Neutrophil (primary cell): ENCODE measurements at regions not wholly inside any gene's neighbourhood (a gene's known extent, or its start where the extent isn't known, plus 50 kb on each side); places are given as distances from the start of the nearest gene placed in this dataset.

ENCODE experiments used
- H3K27ac ChIP-seq: fragments of 200-600 bp; sonication (generic); 2 replicates; pipeline ENCODE4 v1.5.1; 2016; ENCODE audit warnings: mild to moderate bottlenecking, moderate library complexity
- H3K27me3 ChIP-seq: fragments of 200-600 bp; sonication (generic); 2 replicates; pipeline ENCODE4 v1.6.0; 2016; ENCODE audit warnings: mild to moderate bottlenecking
- H3K36me3 ChIP-seq: fragments of 200-600 bp; sonication (generic); 2 replicates; pipeline ENCODE4 v1.5.1; 2017
- H3K4me1 ChIP-seq, 2 experiments: fragments of 200-600 bp in 1 of 2; sonication (generic) in 1 of 2; 1 replicate in 1 of 2; 2 replicates in 1 of 2; pipeline versions ENCODE4 v1.5.1 to v1.6.1; 2013 to 2016; ENCODE audit warnings: low read depth in 1 of 2, low read length in 1 of 2, mild to moderate bottlenecking in 1 of 2, moderate library complexity in 1 of 2; ENCODE audit not compliant: control insufficient read depth in 1 of 2, insufficient read depth in 1 of 2
- H3K4me3 ChIP-seq, 2 experiments: fragments of 200-600 bp in 1 of 2; sonication (generic) in 1 of 2; 1 replicate in 1 of 2; 2 replicates in 1 of 2; pipeline ENCODE4 v1.5.1; 2013 to 2016; ENCODE audit warnings: low read depth in 1 of 2, low read length in 1 of 2, mild to moderate bottlenecking in 1 of 2, moderate library complexity in 1 of 2
- H3K9me3 ChIP-seq: fragments of 200-600 bp; sonication (generic); 2 replicates; pipeline ENCODE4 v1.5.1; 2016
- CTCF ChIP-seq: fragments of 200-600 bp; sonication (generic); IDR thresholded peaks from 2 replicates; pipeline ENCODE4 v1.5.1; 2016; ENCODE audit warnings: antibody characterized with exemption

GRCh38 chr10:28354511-28354910, 51.6 kb upstream of the MPP7 start:
- Histone ChIP-seq H3K9me3 (no peaks in the 10 kb centered on the region), H3K4me1 (peaks cover 0 to 6% of the 10 kb centered on the region in 2 experiments), H3K4me3 (no peak overlapping the region), H3K27me3 (no peaks in the 10 kb centered on the region), H3K27ac (no peak overlapping the region), H3K36me3 (no peaks in the 10 kb centered on the region)
- TF ChIP-seq CTCF, result no peak

- H3K4me1 ChIP-seq, result peaks cover 5 to 13% of the 10 kb centered on the region in 2 experiments
- no peaks in the 10 kb centered on the region for H3K27me3 ChIP-seq
- H3K4me3 ChIP-seq, result no peak overlapping the region
- no peaks in the 10 kb centered on the region for H3K36me3 ChIP-seq
- TF ChIP-seq CTCF, result no peak
- H3K27ac ChIP-seq, result no peak overlapping the region
- no peaks in the 10 kb centered on the region for H3K9me3 ChIP-seq
Measured at GRCh38 chr10:28355376-28355775, 52.5 kb upstream of the MPP7 start.

GRCh38 chr10:28359334-28359733, 56.5 kb upstream of the MPP7 start:
- Histone ChIP-seq H3K27me3 (no peaks in the 10 kb centered on the region), H3K4me1 (peaks cover 7 to 15% of the 10 kb centered on the region in 2 experiments), H3K4me3 (no peak overlapping the region), H3K36me3 (no peaks in the 10 kb centered on the region), H3K27ac (no peak overlapping the region), H3K9me3 (no peaks in the 10 kb centered on the region)
- TF ChIP-seq CTCF, result no peak

- H3K4me1 ChIP-seq, result peaks cover 7 to 15% of the 10 kb centered on the region in 2 experiments
- no peak for TF ChIP-seq CTCF
- no peak overlapping the region for H3K27ac ChIP-seq
- H3K27me3 ChIP-seq, result no peaks in the 10 kb centered on the region
- no peaks in the 10 kb centered on the region for H3K9me3 ChIP-seq
- no peaks in the 10 kb centered on the region for H3K36me3 ChIP-seq
- no peak overlapping the region for H3K4me3 ChIP-seq
Measured at GRCh38 chr10:28360175-28360574, 57.3 kb upstream of the MPP7 start.

- Histone ChIP-seq H3K9me3 (no peaks in the 10 kb centered on the region), H3K27ac (no peak overlapping the region), H3K4me1 (peaks cover 36 to 44% of the 10 kb centered on the region in 2 experiments), H3K4me3 (no peak overlapping the region), H3K36me3 (no peaks in the 10 kb centered on the region), H3K27me3 (no peaks in the 10 kb centered on the region)
- no peak for TF ChIP-seq CTCF
Measured at GRCh38 chr10:28363376-28363775, 60.5 kb upstream of the MPP7 start.

- Histone ChIP-seq H3K27ac (peak overlapping the region; percentile 35), H3K9me3 (no peaks in the 10 kb centered on the region), H3K4me1 (peaks cover 40 to 41% of the 10 kb centered on the region in 2 experiments), H3K4me3 (no peak overlapping the region), H3K36me3 (no peaks in the 10 kb centered on the region), H3K27me3 (no peaks in the 10 kb centered on the region)
- no peak for TF ChIP-seq CTCF
Measured at GRCh38 chr10:28365840-28366239, 63.0 kb upstream of the MPP7 start.
